ENCODE measurements at regions not wholly inside any gene's neighbourhood (a gene's known extent, or its start where the extent isn't known, plus 50 kb on each side); places are given as distances from the start of the nearest gene placed in this dataset.

- Histone ChIP-seq H3K4me1 (ENCODE audit: control insufficient read depth in 4 of 4, insufficient read depth in 4 of 4, low read length in 3 of 4) (no peaks in the 10 kb centered on the region), H3K27me3 (ENCODE audit: control insufficient read depth in 4 of 4, insufficient read depth in 4 of 4, low read length in 3 of 4) (peaks cover 0 to 3% (median 0%) of the 10 kb centered on the region in 4 donors), H3K27ac (ENCODE audit: low read depth in 1 of 2, low read length in 2 of 2) (no peak overlapping the region), H3K4me3 (ENCODE audit: low read depth in 1 of 3, low read length in 3 of 3) (no peak overlapping the region), H3K9me3 (ENCODE audit: control insufficient read depth in 4 of 4, low read length in 3 of 4) (no peaks in the 10 kb centered on the region), H3K36me3 (ENCODE audit: control insufficient read depth in 4 of 4, insufficient read depth in 3 of 4, low read depth in 1 of 4, low read length in 3 of 4) (no peaks in the 10 kb centered on the region), H3K9ac (ENCODE audit: low read depth in 1 of 2, low read length in 2 of 2) (no peak overlapping the region)
- TF ChIP-seq ATF3 (IDR thresholded peaks at IDR 0.05) (no peak), REST (IDR thresholded peaks at IDR 0.05) (no peak), TAF1 (conservative IDR thresholded peaks at IDR 0.05) (no peak), SP1 (IDR thresholded peaks at IDR 0.05) (no peak), HNF4G (IDR thresholded peaks at IDR 0.05) (no peak), FOXA1 (IDR thresholded peaks at IDR 0.05) (no peak), HNF4A (conservative IDR thresholded peaks at IDR 0.05) (no peak), EGR1 (IDR thresholded peaks at IDR 0.05; ENCODE audit: low read depth in 2 of 2) (no peak)
- DNase-seq (ENCODE audit: low spot score): no peak
Measured at GRCh38 chr4:111540671-111541070, 604.6 kb upstream of the FAM241A start.

GRCh38 chr4:111542056-111542455, 603.2 kb upstream of the FAM241A start:
- TF ChIP-seq FOXA1 (IDR thresholded peaks at IDR 0.05) (no peak), RAD21 (IDR thresholded peaks at IDR 0.05) (no peak), RXRA (IDR thresholded peaks at IDR 0.05) (no peak), MAX (IDR thresholded peaks at IDR 0.05) (no peak), EGR1 (IDR thresholded peaks at IDR 0.05; ENCODE audit: low read depth in 2 of 2) (no peak), YY1 (IDR thresholded peaks at IDR 0.05) (no peak), NR2F2 (IDR thresholded peaks at IDR 0.05) (no peak)
- Histone ChIP-seq H3K4me1 (ENCODE audit: control insufficient read depth in 4 of 4, insufficient read depth in 4 of 4, low read length in 3 of 4) (no peaks in the 10 kb centered on the region), H3K27ac (ENCODE audit: low read depth in 1 of 2, low read length in 2 of 2) (no peak overlapping the region), H3K27me3 (ENCODE audit: control insufficient read depth in 4 of 4, insufficient read depth in 4 of 4, low read length in 3 of 4) (peaks cover 0 to 5% (median 0%) of the 10 kb centered on the region in 4 donors), H3K4me3 (ENCODE audit: low read depth in 1 of 3, low read length in 3 of 3) (no peak overlapping the region), H3K9me3 (ENCODE audit: control insufficient read depth in 4 of 4, low read length in 3 of 4) (peaks cover 0 to 5% (median 0%) of the 10 kb centered on the region in 4 donors), H3K36me3 (ENCODE audit: control insufficient read depth in 4 of 4, insufficient read depth in 3 of 4, low read depth in 1 of 4, low read length in 3 of 4) (no peaks in the 10 kb centered on the region), H3K9ac (ENCODE audit: low read depth in 1 of 2, low read length in 2 of 2) (no peak overlapping the region)
- no peak for DNase-seq (ENCODE audit: low spot score)

GRCh38 chr4:111546881-111547280, 598.4 kb upstream of the FAM241A start:
- H3K4me1 ChIP-seq (ENCODE audit: control insufficient read depth in 4 of 4, insufficient read depth in 4 of 4, low read length in 3 of 4): no peaks in the 10 kb centered on the region
- no peak for TF ChIP-seq NR2F2 (IDR thresholded peaks at IDR 0.05)
- TF ChIP-seq TAF1 (conservative IDR thresholded peaks at IDR 0.05): no peak
- TF ChIP-seq YY1 (IDR thresholded peaks at IDR 0.05): no peak
- no peak for TF ChIP-seq SP1 (IDR thresholded peaks at IDR 0.05)
- no peak for TF ChIP-seq HNF4A (conservative IDR thresholded peaks at IDR 0.05)
- TF ChIP-seq EGR1 (IDR thresholded peaks at IDR 0.05; ENCODE audit: low read depth in 2 of 2): no peak
- no peak for TF ChIP-seq HNF4G (IDR thresholded peaks at IDR 0.05)
- TF ChIP-seq FOXA1 (IDR thresholded peaks at IDR 0.05): no peak
- TF ChIP-seq FOXA2 (IDR thresholded peaks at IDR 0.05): no peak
- TF ChIP-seq RAD21 (IDR thresholded peaks at IDR 0.05): no peak
- TF ChIP-seq ZBTB33 (IDR thresholded peaks at IDR 0.05): no peak
- TF ChIP-seq ATF3 (IDR thresholded peaks at IDR 0.05): no peak
- no peak for TF ChIP-seq GABPA (IDR thresholded peaks at IDR 0.05 in 1 of 2, conservative IDR thresholded peaks at IDR 0.05 in 1 of 2)
- no peak for TF ChIP-seq JUND (IDR thresholded peaks at IDR 0.05)
- TF ChIP-seq REST (IDR thresholded peaks at IDR 0.05): no peak
- no peak for DNase-seq (ENCODE audit: low spot score)
- H3K9ac ChIP-seq (ENCODE audit: low read depth in 1 of 2, low read length in 2 of 2): no peak overlapping the region
- H3K36me3 ChIP-seq (ENCODE audit: control insufficient read depth in 4 of 4, insufficient read depth in 3 of 4, low read depth in 1 of 4, low read length in 3 of 4): no peaks in the 10 kb centered on the region
- peaks cover 0 to 5% (median 0%) of the 10 kb centered on the region in 4 donors for H3K27me3 ChIP-seq (ENCODE audit: control insufficient read depth in 4 of 4, insufficient read depth in 4 of 4, low read length in 3 of 4)
- peaks cover 0 to 5% (median 0%) of the 10 kb centered on the region in 4 donors for H3K9me3 ChIP-seq (ENCODE audit: control insufficient read depth in 4 of 4, low read length in 3 of 4)
- H3K4me3 ChIP-seq (ENCODE audit: low read depth in 1 of 3, low read length in 3 of 3): no peak overlapping the region
- no peak overlapping the region for H3K27ac ChIP-seq (ENCODE audit: low read depth in 1 of 2, low read length in 2 of 2)
- WGBS: 38% methylated on average over 2 of the region's 2 CpGs

Data from liver (tissue), 7 donors.